ENCODE measurements at regions not wholly inside any gene's neighbourhood (a gene's known extent, or its start where the extent isn't known, plus 50 kb on each side); places are given as distances from the start of the nearest gene placed in this dataset.
"Not testable (repeated sequence)": the region's sequence is repeated elsewhere in the genome, so short reads cannot be mapped to it uniquely, and the experiment has no call there.

- no peak for DNase-seq (ENCODE audit: low spot score)
Measured at GRCh38 chr2:122545821-122546220, 790.4 kb downstream of the TSN start.

- DNase-seq (ENCODE audit: low spot score), result no peak
Measured at GRCh38 chr2:122562775-122563174, 807.3 kb downstream of the TSN start.

- DNase-seq (ENCODE audit: low spot score), result no peak
Measured at GRCh38 chr2:122563781-122564180, 808.3 kb downstream of the TSN start.

- no peak for DNase-seq (ENCODE audit: low spot score)
Measured at GRCh38 chr2:122564843-122565242, 809.4 kb downstream of the TSN start.

GRCh38 chr2:122565364-122565763, 809.9 kb downstream of the TSN start:
- no peak for DNase-seq (ENCODE audit: low spot score)

GRCh38 chr2:122570641-122571040, 815.2 kb downstream of the TSN start:
- DNase-seq (ENCODE audit: low spot score), result no peak

GRCh38 chr2:122571471-122571870, 816.0 kb downstream of the TSN start:
- not testable (repeated sequence) for DNase-seq (ENCODE audit: low spot score)

- no peak for DNase-seq (ENCODE audit: low spot score)
Measured at GRCh38 chr2:122575076-122575475, 819.6 kb downstream of the TSN start.

- no peak for DNase-seq (ENCODE audit: low spot score)
Measured at GRCh38 chr2:122583159-122583917, 827.9 kb downstream of the TSN start.

GRCh38 chr2:122590524-122590923, 835.1 kb downstream of the TSN start:
- DNase-seq (ENCODE audit: low spot score), result no peak

- DNase-seq (ENCODE audit: low spot score), result no peak
Measured at GRCh38 chr2:122595065-122595464, 839.6 kb downstream of the TSN start.

GRCh38 chr2:122596598-122596997, 841.1 kb downstream of the TSN start:
- DNase-seq (ENCODE audit: low spot score), result no peak

GRCh38 chr2:122598784-122599183, 843.3 kb downstream of the TSN start:
- no peak for DNase-seq (ENCODE audit: low spot score)

GRCh38 chr2:122610948-122611609, 855.6 kb downstream of the TSN start:
- DNase-seq (ENCODE audit: low spot score), result no peak

GRCh38 chr2:122622934-122623333, 867.5 kb downstream of the TSN start:
- DNase-seq (ENCODE audit: low spot score), result no peak

- no peak for DNase-seq (ENCODE audit: low spot score)
Measured at GRCh38 chr2:122627388-122627787, 871.9 kb downstream of the TSN start.

GRCh38 chr2:122634256-122634655, 878.8 kb downstream of the TSN start:
- DNase-seq (ENCODE audit: low spot score), result no peak

- DNase-seq (ENCODE audit: low spot score), result no peak
Measured at GRCh38 chr2:122634920-122635319, 879.5 kb downstream of the TSN start.

- DNase-seq (ENCODE audit: low spot score), result no peak
Measured at GRCh38 chr2:122635686-122636085, 880.2 kb downstream of the TSN start.

- no peak for DNase-seq (ENCODE audit: low spot score)
Measured at GRCh38 chr2:122636097-122636496, 880.6 kb downstream of the TSN start.

- no peak for DNase-seq (ENCODE audit: low spot score)
Measured at GRCh38 chr2:122639176-122639575, 883.7 kb downstream of the TSN start.

- no peak for DNase-seq (ENCODE audit: low spot score)
Measured at GRCh38 chr2:122639711-122640110, 884.3 kb downstream of the TSN start.

- no peak for DNase-seq (ENCODE audit: low spot score)
Measured at GRCh38 chr2:122643725-122644329, 888.4 kb downstream of the TSN start.

All from ecto neural progenitor cell (in vitro differentiated cells).